CD4-positive, alpha-beta memory T cell (primary cell): ENCODE measurements at regions not wholly inside any gene's neighbourhood (a gene's known extent, or its start where the extent isn't known, plus 50 kb on each side); places are given as distances from the start of the nearest gene placed in this dataset.

Source experiments
- CTCF ChIA-PET: fragments of 350-600 bp; sonication (Branson Sonifier 250); formaldehyde crosslinking; loops from one replicate; lab custom pipeline; 2021; ENCODE audit warnings: inconsistent platforms; ENCODE audit not compliant: partially characterized antibody; lab: Charles Lee
- POLR2A ChIA-PET: fragments of 350-600 bp; sonication (Branson Sonifier 250); formaldehyde crosslinking; loops from one replicate; lab custom pipeline; 2021; ENCODE audit not compliant: partially characterized antibody; lab: Charles Lee
- DNase-seq, 5 donors: peaks; one replicate each; pipeline versions ENCODE4 v3.0.0 to v3.0.0-alpha.2; 2020 to 2022; ENCODE audit warnings: mixed read lengths in 1 of 5
- H3K27ac ChIP-seq: one replicate; pipeline ENCODE4 v1.7.0; 2013; ENCODE audit warnings: low read depth, low read length
- H3K27me3 ChIP-seq: 2 replicates; pipeline ENCODE4 v1.7.0; 2013; ENCODE audit warnings: mild to moderate bottlenecking, low read length, moderate library complexity; ENCODE audit not compliant: insufficient read depth
- H3K36me3 ChIP-seq: 2 replicates; pipeline ENCODE4 v1.7.0; 2013; ENCODE audit warnings: mild to moderate bottlenecking, low read length, moderate library complexity; ENCODE audit not compliant: insufficient read depth
- H3K4me1 ChIP-seq: 2 replicates; pipeline ENCODE4 v1.7.0; 2013; ENCODE audit warnings: mild to moderate bottlenecking, low read length, moderate library complexity; ENCODE audit not compliant: insufficient read depth
- H3K4me3 ChIP-seq, 2 donors: one replicate each; pipeline ENCODE4 v1.7.0; 2013; ENCODE audit warnings: low read length in 2 of 2, mild to moderate bottlenecking in 1 of 2
- H3K9me3 ChIP-seq, 2 donors: one replicate each; pipeline ENCODE4 v1.7.0; 2013; ENCODE audit warnings: low read length in 2 of 2, control low read depth in 1 of 2; ENCODE audit not compliant: control insufficient read depth in 1 of 2
- H3K27ac Mint-ChIP-seq, 7 donors: one replicate each; pipeline ENCODE4 v1.8.0; 2020 to 2021; ENCODE audit warnings: mixed read lengths in 7 of 7, mild to moderate bottlenecking in 6 of 7, inconsistent platforms in 3 of 7, moderate library complexity in 3 of 7
- H3K27me3 Mint-ChIP-seq, 2 donors: one replicate each; pipeline ENCODE4 v1.8.0; 2020 to 2021; ENCODE audit warnings: mixed read lengths in 2 of 2
- H3K36me3 Mint-ChIP-seq, 2 donors: one replicate each; pipeline ENCODE4 v1.8.0; 2020 to 2021; ENCODE audit warnings: mixed read lengths in 2 of 2, inconsistent platforms in 1 of 2, mild to moderate bottlenecking in 1 of 2
- H3K4me1 Mint-ChIP-seq, 4 donors: one replicate each; pipeline ENCODE4 v1.8.0; 2020 to 2021; ENCODE audit warnings: mixed read lengths in 4 of 4, mild to moderate bottlenecking in 1 of 4
- H3K4me3 Mint-ChIP-seq, 8 donors: one replicate each; pipeline ENCODE4 v1.8.0; 2020 to 2021; ENCODE audit warnings: mixed read lengths in 8 of 8, mild to moderate bottlenecking in 7 of 8, moderate library complexity in 6 of 8, inconsistent platforms in 3 of 8
- H3K9me3 Mint-ChIP-seq, 8 donors: one replicate each; pipeline ENCODE4 v1.8.0; 2020 to 2021; ENCODE audit warnings: mixed read lengths in 8 of 8, mild to moderate bottlenecking in 5 of 8, inconsistent platforms in 3 of 8, moderate library complexity in 1 of 8
- intact Hi-C: fragments of 100-400 bp; cut with micrococcal nuclease; formaldehyde crosslinking; loops from one replicate; pipeline ENCODE4 v1.15.1; 2023

DNA sequence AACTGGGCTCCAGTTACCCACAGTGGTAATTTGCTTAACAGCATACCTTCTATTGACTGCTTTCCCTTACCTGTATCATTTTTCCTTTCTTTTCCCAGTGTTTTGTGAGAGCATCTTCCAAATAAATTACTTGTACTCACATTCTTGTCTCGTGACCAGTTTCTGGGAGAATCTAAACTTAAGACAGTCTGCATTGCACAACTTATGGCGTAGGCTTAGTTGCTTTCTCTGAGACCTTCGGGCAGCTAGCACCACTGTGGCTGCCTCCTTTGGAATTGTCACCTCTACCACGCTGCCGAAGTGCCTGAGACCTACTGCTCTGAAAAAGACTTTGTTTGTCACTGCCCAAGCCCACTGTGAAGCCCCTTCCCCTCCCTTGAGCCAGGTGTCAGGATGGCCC, 188.1 kb upstream of the BMP2 start:
- CTCF ChIA-PET, result no interaction called here
- H3K4me1 Mint-ChIP-seq, result no peaks in the 10 kb centered on the region
- no peaks in the 10 kb centered on the region for H3K36me3 Mint-ChIP-seq
- H3K4me3 ChIP-seq, result no peak overlapping the region
- no peaks in the 10 kb centered on the region for H3K4me1 ChIP-seq
- intact Hi-C loops, result no loop called here
- H3K4me3 Mint-ChIP-seq, result no peak overlapping the region
- DNase-seq, result no peak
- H3K9me3 ChIP-seq, result no peaks in the 10 kb centered on the region
- no peaks in the 10 kb centered on the region for H3K27me3 ChIP-seq
- H3K27ac ChIP-seq, result no peak overlapping the region
- no peaks in the 10 kb centered on the region for H3K36me3 ChIP-seq
- H3K27ac Mint-ChIP-seq, result no peak overlapping the region
- H3K9me3 Mint-ChIP-seq, result peaks cover 0 to 22% (median 6%) of the 10 kb centered on the region in 8 donors
- POLR2A ChIA-PET, result no interaction called here
- peaks cover 0 to 2% of the 10 kb centered on the region in 2 donors for H3K27me3 Mint-ChIP-seq

- peaks cover 0 to 2% of the 10 kb centered on the region in 2 donors for H3K27me3 Mint-ChIP-seq
- no peak for DNase-seq
- no peaks in the 10 kb centered on the region for H3K4me1 ChIP-seq
- intact Hi-C loops, result no loop called here
- ChIA-PET POLR2A (no interaction called here), CTCF (no interaction called here)
- no peaks in the 10 kb centered on the region for H3K4me1 Mint-ChIP-seq
- H3K36me3 ChIP-seq, result no peaks in the 10 kb centered on the region
- no peaks in the 10 kb centered on the region for H3K27me3 ChIP-seq
- H3K9me3 Mint-ChIP-seq, result peaks cover 0 to 18% (median 6%) of the 10 kb centered on the region in 8 donors
- no peaks in the 10 kb centered on the region for H3K36me3 Mint-ChIP-seq
- no peak overlapping the region for H3K4me3 Mint-ChIP-seq
- no peaks in the 10 kb centered on the region for H3K9me3 ChIP-seq
- H3K27ac ChIP-seq, result no peak overlapping the region
- no peak overlapping the region for H3K4me3 ChIP-seq
- no peak overlapping the region for H3K27ac Mint-ChIP-seq
Measured at GRCh38 chr20:6577451-6577850, 190.0 kb upstream of the BMP2 start.

- ChIA-PET POLR2A (no interaction called here), CTCF (no interaction called here)
- H3K36me3 ChIP-seq, result no peaks in the 10 kb centered on the region
- H3K4me1 ChIP-seq, result no peaks in the 10 kb centered on the region
- H3K27me3 ChIP-seq, result no peaks in the 10 kb centered on the region
- peaks cover 0 to 2% of the 10 kb centered on the region in 2 donors for H3K27me3 Mint-ChIP-seq
- H3K9me3 ChIP-seq, result no peaks in the 10 kb centered on the region
- intact Hi-C loops, result no loop called here
- H3K27ac ChIP-seq, result no peak overlapping the region
- H3K27ac Mint-ChIP-seq, result no peak overlapping the region
- no peaks in the 10 kb centered on the region for H3K4me1 Mint-ChIP-seq
- no peak for DNase-seq
- H3K4me3 Mint-ChIP-seq, result no peak overlapping the region
- no peak overlapping the region for H3K4me3 ChIP-seq
- H3K36me3 Mint-ChIP-seq, result no peaks in the 10 kb centered on the region
- peaks cover 0 to 15% (median 5%) of the 10 kb centered on the region in 8 donors for H3K9me3 Mint-ChIP-seq
Measured at GRCh38 chr20:6576726-6577125, 190.8 kb upstream of the BMP2 start.

DNA sequence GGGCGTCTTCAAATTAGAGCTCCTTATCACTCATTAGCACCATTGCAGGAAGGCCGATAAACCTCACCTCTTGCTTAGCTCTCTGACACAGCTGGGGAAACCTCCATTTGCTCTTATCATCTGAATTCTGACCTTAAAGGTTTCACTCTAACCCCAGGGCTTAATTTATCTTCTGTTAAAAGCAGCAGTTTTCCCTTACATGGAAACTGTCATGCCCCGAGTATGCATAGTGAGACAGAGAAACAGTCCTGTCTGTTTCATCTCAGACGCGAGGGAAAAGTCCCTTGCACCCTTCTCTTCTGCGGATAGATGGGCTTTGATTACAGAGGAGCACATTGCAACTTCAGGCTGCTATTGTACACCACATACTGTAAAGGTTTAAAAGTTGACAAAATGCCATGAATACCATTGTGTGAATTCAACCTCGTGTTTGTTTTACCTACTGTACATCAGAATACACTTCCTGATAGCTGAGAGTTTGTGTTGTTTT, 191.5 kb upstream of the BMP2 start:
- POLR2A ChIA-PET, result no interaction called here
- Mint-ChIP-seq H3K4me1 (no peaks in the 10 kb centered on the region), H3K27me3 (peaks cover 0 to 1% of the 10 kb centered on the region in 2 donors)

DNA sequence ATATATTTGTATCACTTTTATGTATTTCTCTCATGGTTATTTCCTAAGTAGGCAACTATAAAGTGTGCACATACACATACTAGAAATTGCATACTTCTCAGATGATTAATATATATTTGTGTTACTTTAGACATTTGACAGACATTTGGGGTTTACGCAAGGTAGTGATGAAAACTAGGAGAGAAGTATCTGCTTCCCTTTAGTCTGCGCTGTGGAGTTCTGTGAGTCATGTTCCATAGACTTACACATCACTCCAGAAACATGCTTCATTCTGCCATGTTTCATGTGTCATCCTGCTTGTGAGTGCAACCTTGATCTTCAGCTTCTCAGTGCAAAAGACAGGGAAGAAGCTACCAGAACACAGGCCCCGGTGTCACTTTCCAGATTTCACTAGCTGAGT, 200.7 kb upstream of the BMP2 start:
- ChIA-PET POLR2A (no interaction called here), CTCF (no interaction called here)
- no peak overlapping the region for H3K4me3 ChIP-seq
- no peaks in the 10 kb centered on the region for H3K36me3 ChIP-seq
- Mint-ChIP-seq H3K27me3 (no peaks in the 10 kb centered on the region), H3K27ac (no peak overlapping the region), H3K9me3 (peaks cover 2 to 18% (median 7%) of the 10 kb centered on the region in 8 donors), H3K4me3 (no peak overlapping the region), H3K36me3 (no peaks in the 10 kb centered on the region), H3K4me1 (no peaks in the 10 kb centered on the region)
- H3K27ac ChIP-seq, result no peak overlapping the region
- intact Hi-C loops, result no loop called here
- no peaks in the 10 kb centered on the region for H3K4me1 ChIP-seq
- H3K27me3 ChIP-seq, result no peaks in the 10 kb centered on the region
- no peak for DNase-seq
- no peaks in the 10 kb centered on the region for H3K9me3 ChIP-seq

More for the DNA sequence above, 191.5 kb upstream of the BMP2 start:
- Mint-ChIP-seq H3K27ac (no peak overlapping the region), H3K4me3 (no peak overlapping the region), H3K9me3 (peaks cover 0 to 11% (median 3%) of the 10 kb centered on the region in 8 donors), H3K36me3 (no peaks in the 10 kb centered on the region)
- CTCF ChIA-PET, result no interaction called here
- intact Hi-C loops, result no loop called here
- DNase-seq, result no peak
- H3K27ac ChIP-seq, result no peak overlapping the region
- no peaks in the 10 kb centered on the region for H3K9me3 ChIP-seq
- H3K36me3 ChIP-seq, result no peaks in the 10 kb centered on the region
- H3K4me1 ChIP-seq, result no peaks in the 10 kb centered on the region
- no peaks in the 10 kb centered on the region for H3K27me3 ChIP-seq
- no peak overlapping the region for H3K4me3 ChIP-seq

DNA sequence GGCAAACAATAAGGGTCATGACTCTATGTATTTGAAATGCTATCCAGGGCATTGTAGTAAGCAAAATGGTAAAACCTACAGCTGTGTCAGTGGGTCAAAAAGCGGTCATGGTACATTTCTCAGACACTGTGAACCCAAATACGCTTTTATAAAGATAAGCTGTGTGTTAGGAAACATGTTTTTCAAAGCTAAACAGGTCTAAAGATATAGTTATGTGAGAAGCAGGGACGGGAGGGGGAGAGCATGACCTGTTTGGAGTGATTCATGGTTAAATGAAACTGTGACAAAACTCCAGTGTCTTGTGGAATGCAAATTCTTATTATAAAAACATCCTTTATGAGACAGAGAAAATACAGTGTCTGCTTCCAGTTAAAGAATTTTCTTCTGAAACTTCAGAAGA, 205.4 kb upstream of the BMP2 start:
- no peaks in the 10 kb centered on the region for H3K27me3 ChIP-seq
- no peak overlapping the region for H3K27ac ChIP-seq
- intact Hi-C loops, result no loop called here
- ChIA-PET CTCF (no interaction called here), POLR2A (no interaction called here)
- H3K9me3 ChIP-seq, result no peaks in the 10 kb centered on the region
- peaks cover 0 to 3% (median 0%) of the 10 kb centered on the region in 4 donors for H3K4me1 Mint-ChIP-seq
- H3K9me3 Mint-ChIP-seq, result peaks cover 0 to 4% (median 3%) of the 10 kb centered on the region in 8 donors
- DNase-seq, result no peak
- H3K4me3 ChIP-seq, result no peak overlapping the region
- H3K36me3 Mint-ChIP-seq, result no peaks in the 10 kb centered on the region
- no peak overlapping the region for H3K4me3 Mint-ChIP-seq
- H3K4me1 ChIP-seq, result no peaks in the 10 kb centered on the region
- no peak overlapping the region for H3K27ac Mint-ChIP-seq
- H3K36me3 ChIP-seq, result no peaks in the 10 kb centered on the region
- no peaks in the 10 kb centered on the region for H3K27me3 Mint-ChIP-seq

- ChIA-PET CTCF (no interaction called here), POLR2A (no interaction called here)
- intact Hi-C loops, result no loop called here
- no peaks in the 10 kb centered on the region for H3K27me3 Mint-ChIP-seq
- H3K36me3 Mint-ChIP-seq, result no peaks in the 10 kb centered on the region
- peaks cover 0 to 5% (median 3%) of the 10 kb centered on the region in 8 donors for H3K9me3 Mint-ChIP-seq
- Histone ChIP-seq H3K4me1 (no peaks in the 10 kb centered on the region), H3K9me3 (no peaks in the 10 kb centered on the region), H3K27me3 (no peaks in the 10 kb centered on the region), H3K27ac (no peak overlapping the region), H3K4me3 (no peak overlapping the region), H3K36me3 (no peaks in the 10 kb centered on the region)
- peaks cover 0 to 3% (median 0%) of the 10 kb centered on the region in 4 donors for H3K4me1 Mint-ChIP-seq
- H3K4me3 Mint-ChIP-seq, result no peak overlapping the region
- H3K27ac Mint-ChIP-seq, result no peak overlapping the region
- DNase-seq, result no peak
Measured at GRCh38 chr20:6560978-6561377, 206.5 kb upstream of the BMP2 start.

GRCh38 chr20:6559791-6560190, 207.7 kb upstream of the BMP2 start:
- Histone ChIP-seq H3K27ac (no peak overlapping the region), H3K9me3 (no peaks in the 10 kb centered on the region), H3K36me3 (no peaks in the 10 kb centered on the region), H3K27me3 (no peaks in the 10 kb centered on the region), H3K4me3 (no peak overlapping the region), H3K4me1 (no peaks in the 10 kb centered on the region)
- POLR2A ChIA-PET, result no interaction called here
- Mint-ChIP-seq H3K4me3 (no peak overlapping the region), H3K4me1 (peaks cover 0 to 3% (median 0%) of the 10 kb centered on the region in 4 donors), H3K27me3 (no peaks in the 10 kb centered on the region), H3K9me3 (peaks cover 0 to 6% (median 3%) of the 10 kb centered on the region in 8 donors), H3K36me3 (no peaks in the 10 kb centered on the region), H3K27ac (no peak overlapping the region)
- CTCF ChIA-PET, result no interaction called here
- no peak for DNase-seq
- intact Hi-C loops, result no loop called here
